LNCaP clone FGC (cell line): ENCODE measurements at regions not wholly inside any gene's neighbourhood (a gene's known extent, or its start where the extent isn't known, plus 50 kb on each side); places are given as distances from the start of the nearest gene placed in this dataset.

Experiments
- DNase-seq: peaks from one replicate; pipeline ENCODE4 v3.0.0-alpha.2; 2011; ENCODE audit warnings: low read depth
- H3K4me3 ChIP-seq: 2 replicates; pipeline ENCODE4 v1.5.1; 2011; ENCODE audit warnings: mild to moderate bottlenecking, low read depth, low read length, control low read depth
- CTCF ChIP-seq: IDR thresholded peaks from 2 replicates; pipeline ENCODE4 v1.5.1; 2012; ENCODE audit warnings: mild to moderate bottlenecking; ENCODE audit not compliant: control insufficient read depth, insufficient read depth; ENCODE audit errors: extremely low read depth

- no peak for DNase-seq
- TF ChIP-seq CTCF: no peak
- no peak overlapping the region for H3K4me3 ChIP-seq
These were observed 140.5 kb upstream of the TARS1 start for GRCh38 chr5:33300209-33300742.

- no peak overlapping the region for H3K4me3 ChIP-seq
- TF ChIP-seq CTCF: no peak
- DNase-seq: no peak
These were observed 137.1 kb upstream of the TARS1 start for GRCh38 chr5:33303579-33304095.

- TF ChIP-seq CTCF: no peak
- DNase-seq: no peak
- H3K4me3 ChIP-seq: no peak overlapping the region
These were observed 136.2 kb upstream of the TARS1 start for GRCh38 chr5:33304601-33305000.

DNA sequence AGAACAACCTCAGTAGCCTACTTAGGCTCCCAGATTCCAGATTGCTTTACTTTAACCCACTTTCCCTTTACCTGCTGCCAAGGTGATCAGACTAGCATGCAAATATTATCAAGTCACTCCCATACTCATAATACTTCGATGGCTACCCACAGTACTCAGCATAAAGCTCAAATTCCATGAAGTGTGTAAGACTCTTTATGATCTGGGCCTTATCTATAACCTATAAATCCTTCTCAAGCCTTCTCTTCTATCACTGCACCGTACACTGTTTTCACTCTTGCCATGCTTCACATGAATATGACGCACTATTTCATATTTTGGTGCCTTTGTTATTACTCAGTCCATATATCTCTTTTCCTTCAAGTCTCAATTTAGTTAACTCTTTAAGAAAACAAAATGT, 135.2 kb upstream of the TARS1 start:
- no peak overlapping the region for H3K4me3 ChIP-seq
- no peak for DNase-seq
- TF ChIP-seq CTCF: no peak

- no peak for TF ChIP-seq CTCF
- H3K4me3 ChIP-seq: no peak overlapping the region
- no peak for DNase-seq
These were observed 134.0 kb upstream of the TARS1 start for GRCh38 chr5:33306758-33307157.

GRCh38 chr5:33308586-33308985, 132.2 kb upstream of the TARS1 start:
- no peak for DNase-seq
- no peak for TF ChIP-seq CTCF

DNA sequence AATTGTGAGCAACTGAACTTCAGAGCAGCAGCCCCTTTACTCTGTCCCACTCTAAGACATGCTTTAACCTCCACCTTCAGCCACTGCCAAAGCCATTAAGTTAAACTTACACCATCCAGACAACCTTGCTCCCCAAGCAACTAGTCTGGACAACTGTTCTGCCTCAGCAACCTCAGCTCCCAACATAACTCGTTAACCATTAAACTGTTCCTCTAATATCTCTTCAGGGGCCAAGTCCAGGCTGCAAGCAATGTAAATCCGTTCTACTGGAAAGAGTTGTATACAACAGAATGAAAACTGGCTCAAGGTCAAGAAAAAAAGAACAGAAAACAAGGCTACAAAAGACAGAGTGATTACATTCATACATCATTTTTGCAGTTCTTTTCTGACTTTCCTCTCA, 131.7 kb upstream of the TARS1 start:
- TF ChIP-seq CTCF: no peak
- no peak overlapping the region for H3K4me3 ChIP-seq
- DNase-seq: no peak

More at GRCh38 chr5:33308586-33308985, 132.2 kb upstream of the TARS1 start:
- no peak overlapping the region for H3K4me3 ChIP-seq
